ENCODE measurements at regions not wholly inside any gene's neighbourhood (a gene's known extent, or its start where the extent isn't known, plus 50 kb on each side); places are given as distances from the start of the nearest gene placed in this dataset.
"Not testable (repeated sequence)": the region's sequence is repeated elsewhere in the genome, so short reads cannot be mapped to it uniquely, and the experiment has no call there.

GRCh38 chr12:68505970-68506369 is 104.7 kb upstream of the RAP1B start:
- DNase-seq (ENCODE audit: low read depth in 2 of 2): no peak

GRCh38 chr12:68506619-68507018 is 104.1 kb upstream of the RAP1B start:
- DNase-seq (ENCODE audit: low read depth in 2 of 2): no peak

GRCh38 chr12:68507657-68508056 is 103.0 kb upstream of the RAP1B start:
- no peak for DNase-seq (ENCODE audit: low read depth in 2 of 2)

GRCh38 chr12:68508576-68508975 is 102.1 kb upstream of the RAP1B start:
- DNase-seq (ENCODE audit: low read depth in 2 of 2): no peak

GRCh38 chr12:68509242-68509641 is 101.5 kb upstream of the RAP1B start:
- DNase-seq (ENCODE audit: low read depth in 2 of 2): no peak

GRCh38 chr12:68510397-68510796 is 100.3 kb upstream of the RAP1B start:
- no peak for DNase-seq (ENCODE audit: low read depth in 2 of 2)

- DNase-seq (ENCODE audit: low read depth in 2 of 2): no peak
These were observed 95.8 kb upstream of the RAP1B start for GRCh38 chr12:68514807-68515411.

- DNase-seq (ENCODE audit: low read depth in 2 of 2): no peak
These were observed 94.9 kb upstream of the RAP1B start for GRCh38 chr12:68515793-68516192.

GRCh38 chr12:68521321-68521839 is 89.3 kb upstream of the RAP1B start:
- no peak for DNase-seq (ENCODE audit: low read depth in 2 of 2)

- DNase-seq (ENCODE audit: low read depth in 2 of 2): no peak
These were observed 88.7 kb upstream of the RAP1B start for GRCh38 chr12:68521848-68522502.

GRCh38 chr12:68529466-68529865 is 81.2 kb upstream of the RAP1B start:
- no peak for DNase-seq (ENCODE audit: low read depth in 2 of 2)

GRCh38 chr12:68529869-68530268 is 80.8 kb upstream of the RAP1B start:
- no peak for DNase-seq (ENCODE audit: low read depth in 2 of 2)

GRCh38 chr12:68530299-68530698 is 80.4 kb upstream of the RAP1B start:
- DNase-seq (ENCODE audit: low read depth in 2 of 2): no peak

- DNase-seq (ENCODE audit: low read depth in 2 of 2): no peak
These were observed 79.7 kb upstream of the RAP1B start for GRCh38 chr12:68530965-68531364.

GRCh38 chr12:68532204-68532886 is 78.4 kb upstream of the RAP1B start:
- DNase-seq (ENCODE audit: low read depth in 2 of 2): no peak

- DNase-seq (ENCODE audit: low read depth in 2 of 2): no peak
These were observed 77.8 kb upstream of the RAP1B start for GRCh38 chr12:68532887-68533248.

- no peak for DNase-seq (ENCODE audit: low read depth in 2 of 2)
These were observed 76.6 kb upstream of the RAP1B start for GRCh38 chr12:68534108-68534507.

GRCh38 chr12:68536885-68537485 is 73.7 kb upstream of the RAP1B start:
- DNase-seq (ENCODE audit: low read depth in 2 of 2): no peak

GRCh38 chr12:68537571-68537970 is 73.1 kb upstream of the RAP1B start:
- no peak for DNase-seq (ENCODE audit: low read depth in 2 of 2)

GRCh38 chr12:68538726-68539614 is 71.7 kb upstream of the RAP1B start:
- peak; percentile 3 to 19 for DNase-seq (ENCODE audit: low read depth in 2 of 2)

GRCh38 chr12:68539615-68539952 is 71.1 kb upstream of the RAP1B start:
- DNase-seq (ENCODE audit: low read depth in 2 of 2): no peak

- not testable (repeated sequence) for DNase-seq (ENCODE audit: low read depth in 2 of 2)
These were observed 69.9 kb upstream of the RAP1B start for GRCh38 chr12:68540768-68541167.
